ENCODE measurements at regions not wholly inside any gene's neighbourhood (a gene's known extent, or its start where the extent isn't known, plus 50 kb on each side); places are given as distances from the start of the nearest gene placed in this dataset.
"Not testable (repeated sequence)": the region's sequence is repeated elsewhere in the genome, so short reads cannot be mapped to it uniquely, and the experiment has no call there.

GRCh38 chr6:5840734-5841390 is 165.9 kb downstream of the NRN1 start:
- H3K9me3 ChIP-seq (ENCODE audit: low read depth): no peaks in the 10 kb centered on the region
- DNase-seq (ENCODE audit: low read depth in 1 of 2, low spot score in 1 of 2): no peak
- H3K36me3 ChIP-seq: no peaks in the 10 kb centered on the region
- no peak overlapping the region for H3K4me3 ChIP-seq
- H3K27me3 ChIP-seq: peaks cover 18% of the 10 kb centered on the region
- no peak for TF ChIP-seq CTCF (IDR thresholded peaks at IDR 0.05; ENCODE audit: low read depth, low read length)
- no peaks in the 10 kb centered on the region for H3K4me1 ChIP-seq (ENCODE audit: low read depth)
- no peak overlapping the region for H3K27ac ChIP-seq

- DNase-seq (ENCODE audit: low read depth in 1 of 2, low spot score in 1 of 2): no peak
- TF ChIP-seq CTCF (IDR thresholded peaks at IDR 0.05; ENCODE audit: low read depth, low read length): no peak
- no peaks in the 10 kb centered on the region for H3K9me3 ChIP-seq (ENCODE audit: low read depth)
- H3K27me3 ChIP-seq: peaks cover 7% of the 10 kb centered on the region
- H3K4me3 ChIP-seq: no peak overlapping the region
- H3K4me1 ChIP-seq (ENCODE audit: low read depth): no peaks in the 10 kb centered on the region
- no peak overlapping the region for H3K27ac ChIP-seq
- no peaks in the 10 kb centered on the region for H3K36me3 ChIP-seq
Measured at GRCh38 chr6:5838656-5839396, 167.9 kb downstream of the NRN1 start.

- Histone ChIP-seq H3K9me3 (ENCODE audit: low read depth) (no peaks in the 10 kb centered on the region), H3K4me1 (ENCODE audit: low read depth) (no peaks in the 10 kb centered on the region), H3K36me3 (no peaks in the 10 kb centered on the region), H3K4me3 (no peak overlapping the region), H3K27me3 (peaks cover 7% of the 10 kb centered on the region), H3K27ac (no peak overlapping the region)
- TF ChIP-seq CTCF (IDR thresholded peaks at IDR 0.05; ENCODE audit: low read depth, low read length): no peak
- no peak for DNase-seq (ENCODE audit: low read depth in 1 of 2, low spot score in 1 of 2)
Measured at GRCh38 chr6:5837323-5837722, 169.4 kb downstream of the NRN1 start.

GRCh38 chr6:5836597-5836996 is 170.1 kb downstream of the NRN1 start:
- H3K27ac ChIP-seq; H3K27me3 ChIP-seq; DNase-seq (ENCODE audit: low read depth in 1 of 2, low spot score in 1 of 2); H3K36me3 ChIP-seq; H3K9me3 ChIP-seq (ENCODE audit: low read depth); H3K4me3 ChIP-seq; H3K4me1 ChIP-seq (ENCODE audit: low read depth): not testable (repeated sequence)

GRCh38 chr6:5833120-5833519 is 173.6 kb downstream of the NRN1 start:
- Histone ChIP-seq H3K36me3 (no peaks in the 10 kb centered on the region), H3K27me3 (no peaks in the 10 kb centered on the region), H3K4me3 (no peak overlapping the region), H3K9me3 (ENCODE audit: low read depth) (no peaks in the 10 kb centered on the region), H3K27ac (no peak overlapping the region), H3K4me1 (ENCODE audit: low read depth) (no peaks in the 10 kb centered on the region)
- TF ChIP-seq CTCF (IDR thresholded peaks at IDR 0.05; ENCODE audit: low read depth, low read length): no peak
- no peak for DNase-seq (ENCODE audit: low read depth in 1 of 2, low spot score in 1 of 2)

GRCh38 chr6:5832668-5833067 is 174.1 kb downstream of the NRN1 start:
- Histone ChIP-seq H3K27me3 (no peaks in the 10 kb centered on the region), H3K36me3 (no peaks in the 10 kb centered on the region), H3K4me3 (no peak overlapping the region), H3K9me3 (ENCODE audit: low read depth) (no peaks in the 10 kb centered on the region), H3K27ac (no peak overlapping the region), H3K4me1 (ENCODE audit: low read depth) (no peaks in the 10 kb centered on the region)
- DNase-seq (ENCODE audit: low read depth in 1 of 2, low spot score in 1 of 2): no peak
- no peak for TF ChIP-seq CTCF (IDR thresholded peaks at IDR 0.05; ENCODE audit: low read depth, low read length)

- H3K4me3 ChIP-seq; H3K27me3 ChIP-seq; H3K36me3 ChIP-seq; H3K27ac ChIP-seq; H3K4me1 ChIP-seq (ENCODE audit: low read depth); H3K9me3 ChIP-seq (ENCODE audit: low read depth): not testable (repeated sequence)
- peak in 1 of 2 donors; percentile 4 for DNase-seq (ENCODE audit: low read depth in 1 of 2, low spot score in 1 of 2)
Measured at GRCh38 chr6:5831219-5831862, 175.4 kb downstream of the NRN1 start.
